HG02970 (cell line): ENCODE measurements at regions not wholly inside any gene's neighbourhood (a gene's known extent, or its start where the extent isn't known, plus 50 kb on each side); places are given as distances from the start of the nearest gene placed in this dataset.

Source experiments
- ATAC-seq: cut with Tn5 transposase; IDR thresholded peaks from one replicate; pipeline ENCODE4 v1.9.1; 2021; ENCODE audit warnings: mild to moderate bottlenecking, moderate library complexity, moderate number of reproducible peaks; ENCODE audit not compliant: unreplicated experiment, low FRiP score

DNA sequence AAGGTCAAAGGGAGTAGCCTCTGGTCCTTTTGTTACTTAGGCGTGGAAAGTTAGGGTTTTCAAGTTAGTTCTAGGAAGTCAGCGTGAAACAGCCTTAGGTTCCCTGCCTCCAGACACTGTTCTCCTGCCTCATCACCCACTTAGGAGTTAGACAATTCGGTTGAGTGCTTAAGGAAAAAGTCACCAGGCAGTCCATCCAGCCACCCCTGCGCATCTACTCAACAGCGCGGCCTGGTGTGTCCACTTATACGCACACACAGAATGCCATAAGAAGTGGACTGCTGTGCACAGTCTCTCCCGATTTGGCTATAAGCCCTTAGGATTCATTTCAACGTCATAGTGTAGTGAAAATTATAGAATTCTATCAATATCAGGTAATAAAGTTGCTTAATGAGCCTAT is 470.8 kb upstream of the TNP1 start:
- no peak for ATAC-seq

DNA sequence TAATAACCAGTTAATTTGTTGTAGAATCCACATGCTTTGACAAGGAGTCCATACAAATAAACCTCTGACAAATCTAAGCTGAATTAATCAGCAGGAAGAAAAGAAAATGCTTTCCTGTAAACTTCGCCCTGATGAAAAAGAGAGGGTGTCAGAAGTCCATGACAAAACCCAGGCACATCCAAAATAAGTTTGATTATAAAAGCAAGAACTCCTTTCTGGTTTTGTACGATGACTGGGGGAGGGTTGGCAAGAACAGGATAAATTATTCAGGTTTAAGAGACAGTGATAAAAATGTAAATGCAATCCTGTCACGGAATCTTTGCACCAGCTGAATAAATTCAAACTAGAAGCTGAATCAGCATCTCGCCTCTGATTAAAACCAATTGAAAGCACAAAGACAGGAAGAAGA is 469.2 kb upstream of the TNP1 start:
- ATAC-seq: no peak

DNA sequence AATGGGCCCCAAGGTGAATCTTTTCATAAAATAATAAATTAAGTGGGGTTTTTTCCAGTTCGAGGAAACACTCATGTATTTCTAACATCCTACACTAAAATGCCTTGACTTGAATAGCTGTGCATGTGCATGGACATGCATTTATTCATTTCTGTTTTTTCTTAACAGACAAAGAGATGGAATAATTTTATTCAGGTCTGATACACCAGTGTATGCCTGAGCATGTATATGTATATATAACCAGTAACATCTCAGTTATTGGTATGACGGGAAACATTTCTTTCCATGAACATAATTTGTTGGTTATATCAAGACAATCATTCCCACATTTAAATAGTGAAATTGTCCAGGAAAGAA is 468.7 kb upstream of the TNP1 start:
- ATAC-seq: no peak

DNA sequence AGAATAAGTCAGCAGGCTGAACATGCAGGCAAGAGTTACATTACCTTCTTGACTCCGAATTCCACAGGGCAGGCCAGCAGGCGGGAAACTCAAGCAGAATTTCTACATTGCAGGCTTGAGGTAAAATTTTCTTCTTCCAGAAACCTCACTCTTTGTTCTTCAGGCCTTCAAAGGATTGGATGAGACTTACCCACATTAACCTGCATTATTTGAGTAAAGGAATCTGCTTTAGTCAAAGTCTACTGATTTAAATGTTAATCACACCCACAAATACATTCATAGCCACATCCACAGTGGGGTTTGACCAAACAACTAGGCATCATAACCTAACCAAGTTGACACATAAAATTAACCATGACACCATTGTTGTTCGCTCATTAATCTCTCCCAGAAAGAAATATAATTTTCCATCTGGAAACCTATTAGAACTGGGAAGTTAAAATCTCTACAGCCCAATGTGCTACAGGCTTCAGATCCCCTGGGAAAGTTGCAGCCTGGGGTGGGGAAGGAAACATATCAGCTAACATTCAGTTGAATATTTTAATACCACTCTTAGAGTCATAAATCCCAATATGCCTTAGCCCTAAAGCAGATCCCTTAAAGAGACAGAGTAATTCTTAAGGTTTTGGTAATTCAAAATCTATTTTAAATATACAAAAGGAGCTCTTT is 468.2 kb upstream of the TNP1 start:
- no peak for ATAC-seq

DNA sequence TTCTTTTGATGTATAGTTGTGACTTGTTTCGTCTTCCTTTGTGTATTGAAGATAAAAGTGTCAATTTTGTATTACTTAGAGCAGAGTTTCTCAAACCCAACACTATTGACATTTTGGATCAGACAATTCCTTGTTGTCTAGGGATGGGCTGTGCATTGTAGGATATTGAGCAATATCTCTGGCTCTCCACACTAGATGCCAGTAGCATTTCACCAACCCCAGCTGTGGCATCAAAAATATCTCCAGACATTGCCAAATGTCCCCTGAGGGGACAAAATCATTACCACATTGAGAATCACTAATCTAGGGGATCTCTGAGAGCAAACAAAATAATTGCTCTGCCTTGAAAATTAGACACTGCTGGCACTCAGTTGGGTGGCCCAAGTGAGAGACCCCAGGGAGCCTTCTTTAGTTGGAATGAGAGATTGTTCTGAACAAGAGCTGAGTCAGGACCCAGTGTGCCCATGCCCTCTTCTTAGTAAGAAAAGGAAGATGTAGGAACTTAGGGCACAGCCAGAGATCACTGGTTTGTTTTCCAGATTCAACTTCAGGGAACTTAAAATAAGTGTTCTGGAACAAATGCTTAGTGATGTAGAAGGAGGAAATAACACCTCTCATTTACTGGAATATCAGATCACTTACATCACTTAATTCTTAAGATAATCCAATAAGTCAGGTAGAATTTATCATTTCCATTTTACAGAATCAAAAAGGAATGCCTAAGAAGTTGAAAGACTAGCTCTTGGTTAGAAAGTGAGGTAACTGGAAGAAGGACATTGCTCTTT is 466.6 kb upstream of the TNP1 start:
- no peak for ATAC-seq

DNA sequence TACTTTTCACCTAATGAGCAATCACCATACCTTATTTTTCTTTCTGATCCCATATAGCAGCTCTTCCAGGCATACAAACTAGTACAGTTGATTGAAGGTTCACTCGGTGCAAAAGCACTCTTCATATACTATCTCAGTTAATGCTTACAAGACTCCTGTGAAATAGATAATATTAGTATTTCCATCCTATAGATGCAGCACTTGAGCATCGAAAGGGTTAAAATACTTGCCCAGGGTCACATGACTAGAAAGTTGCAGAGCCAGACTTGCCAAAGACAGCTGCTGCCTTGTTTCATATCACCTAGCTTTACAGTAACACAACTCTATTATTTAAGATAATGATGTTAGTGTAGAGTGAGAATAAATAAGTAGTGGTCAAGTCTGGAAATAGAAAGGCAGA is 466.0 kb upstream of the TNP1 start:
- ATAC-seq: no peak

DNA sequence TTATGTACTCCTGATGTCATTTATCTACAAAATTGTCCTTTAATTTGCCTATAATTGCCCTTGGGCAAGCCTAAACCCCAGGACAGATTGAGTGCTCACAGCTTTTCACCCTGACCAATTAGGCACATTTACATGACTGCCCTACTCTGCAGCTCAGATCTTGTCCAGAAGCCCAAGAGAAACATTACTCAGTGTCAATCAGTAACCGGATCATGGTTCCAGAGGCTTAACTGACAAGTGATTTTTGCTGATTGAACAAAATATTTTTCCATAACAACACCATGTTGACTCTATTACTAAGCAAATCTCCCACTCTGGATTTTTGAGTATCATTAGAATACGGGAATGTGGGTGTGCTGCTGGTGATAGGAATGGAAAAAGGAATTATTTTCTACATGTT is 465.4 kb upstream of the TNP1 start:
- no peak for ATAC-seq

DNA sequence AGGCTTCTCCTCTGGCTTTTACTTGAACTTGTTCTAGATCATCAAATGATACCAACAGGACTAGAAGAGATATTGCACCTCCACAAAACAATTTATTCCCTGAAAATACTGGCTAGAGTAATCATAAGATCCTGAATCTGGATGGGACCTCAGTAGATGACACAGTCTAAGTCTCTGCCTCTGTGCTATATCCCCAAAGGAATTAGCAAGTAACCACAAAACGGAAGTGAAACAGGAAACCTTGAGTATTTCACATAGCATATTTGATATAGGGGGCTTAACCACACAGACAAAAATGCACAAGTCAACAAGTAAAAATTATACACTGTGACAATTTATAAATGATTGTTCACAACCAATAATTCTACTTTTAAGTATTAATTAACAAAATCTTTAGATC is 456.9 kb upstream of the TNP1 start:
- ATAC-seq: no peak

DNA sequence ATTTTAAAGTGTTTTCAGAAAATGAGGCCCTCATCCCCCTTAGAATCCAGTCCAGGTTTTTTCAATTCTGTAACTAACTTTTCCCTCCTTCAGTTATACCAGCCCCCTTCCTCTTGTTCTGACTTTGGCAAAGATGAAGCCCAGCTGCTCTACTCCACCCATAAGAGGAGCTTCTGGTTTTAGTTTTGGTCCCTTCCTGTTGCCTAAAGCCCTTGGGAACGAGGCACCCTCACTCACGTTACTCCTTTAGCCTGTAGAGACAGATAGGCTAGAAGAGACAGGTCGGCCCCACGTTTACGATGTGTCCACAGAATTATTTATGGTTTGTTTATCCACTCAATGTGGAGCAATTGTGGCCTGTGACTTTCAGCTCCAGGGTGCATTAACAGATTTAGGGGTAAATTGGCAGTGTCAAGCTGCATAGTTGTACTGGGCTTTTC is 454.2 kb upstream of the TNP1 start:
- ATAC-seq: no peak

DNA sequence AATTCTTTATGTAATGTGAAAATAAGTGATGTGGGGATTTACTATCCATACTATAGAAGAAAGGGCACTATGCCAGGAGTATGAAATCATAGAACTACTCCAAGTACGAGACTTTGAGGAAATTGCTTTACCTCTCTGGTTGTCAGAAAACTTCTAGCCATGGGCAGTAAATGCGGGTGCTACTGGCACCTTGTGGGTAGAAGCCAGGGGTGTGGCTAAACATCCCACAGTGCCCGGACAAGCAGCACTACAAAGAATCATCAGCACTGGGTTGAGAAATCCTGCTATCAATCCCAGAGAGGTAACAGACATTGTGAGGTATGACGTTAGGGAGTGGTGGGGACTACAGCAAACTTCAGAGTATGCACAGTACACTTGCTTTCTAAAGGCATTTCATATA is 453.5 kb upstream of the TNP1 start:
- ATAC-seq: no peak

DNA sequence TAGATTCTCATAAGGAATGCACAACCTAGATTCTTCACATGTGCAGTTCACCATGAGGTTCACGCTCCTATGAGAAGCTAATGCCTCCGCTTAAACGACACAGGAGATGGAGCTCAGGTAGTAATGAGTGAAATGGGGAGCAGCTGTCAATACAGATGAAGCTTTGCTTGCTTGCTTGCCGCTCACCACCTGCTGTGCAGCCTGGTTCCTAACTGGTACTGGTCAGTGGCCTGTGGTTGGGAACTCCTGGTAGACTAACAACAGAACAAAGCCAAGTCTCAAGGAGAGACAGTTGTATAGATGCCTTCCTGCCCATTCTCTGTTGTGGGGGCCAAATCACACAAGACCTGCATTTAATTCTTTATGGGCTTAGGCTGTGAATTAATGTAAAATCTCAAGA is 449.2 kb upstream of the TNP1 start:
- no peak for ATAC-seq

DNA sequence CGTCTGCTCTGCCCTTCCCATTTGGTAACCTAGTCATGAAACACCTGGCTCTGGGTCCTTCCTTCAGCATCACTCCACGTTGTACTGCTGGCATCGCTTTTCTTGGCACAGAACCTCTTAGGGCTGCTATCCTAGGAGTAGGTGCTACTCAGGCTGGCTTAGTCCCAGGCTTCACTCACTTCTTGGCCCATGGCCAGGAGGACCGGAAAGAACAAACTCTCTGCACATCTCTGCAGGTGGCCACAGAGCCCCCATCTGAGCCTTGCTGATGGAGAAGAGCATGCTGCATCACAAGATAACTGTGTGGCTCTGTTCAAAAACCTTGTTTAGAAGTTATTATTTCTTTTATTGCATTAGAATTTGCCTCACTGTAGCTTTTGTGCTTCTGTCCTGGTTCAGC is 447.2 kb upstream of the TNP1 start:
- ATAC-seq: no peak

DNA sequence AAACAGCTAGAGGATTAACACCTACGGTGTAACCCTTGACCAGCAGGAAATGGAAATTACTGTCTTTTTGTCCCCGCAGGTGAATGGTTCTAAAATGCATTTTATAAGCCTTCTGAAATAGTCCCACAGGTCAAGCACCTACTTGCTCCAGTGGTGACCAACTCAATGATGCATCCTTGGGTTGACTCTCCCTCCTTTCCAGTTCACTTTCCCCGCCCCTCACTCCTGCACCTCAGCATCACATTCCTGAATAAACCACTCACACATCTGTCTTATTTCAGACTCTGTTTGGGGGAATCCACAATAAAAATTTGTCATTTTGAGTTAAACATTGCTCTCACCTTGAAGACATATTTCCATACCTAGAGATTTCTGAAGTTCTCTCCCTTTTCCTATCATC is 446.0 kb upstream of the TNP1 start:
- ATAC-seq: no peak

DNA sequence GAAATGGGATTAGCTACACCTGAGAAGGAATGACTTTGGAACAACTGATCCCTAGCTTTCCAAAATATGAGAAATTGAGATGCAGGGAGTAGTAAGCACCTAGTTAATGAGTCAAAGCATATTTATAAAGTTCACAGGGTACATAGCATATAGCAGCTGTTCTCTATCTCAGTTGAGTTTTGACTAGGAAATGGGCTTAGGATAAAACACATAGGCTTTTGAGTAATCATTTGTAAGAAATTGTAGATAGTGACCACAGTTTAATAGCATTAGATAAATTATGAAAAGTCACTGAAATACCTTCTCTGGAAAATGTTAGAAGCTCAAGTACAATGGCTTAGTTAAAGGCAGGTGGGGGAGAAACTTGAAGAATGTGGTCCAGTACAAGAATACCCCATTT is 444.7 kb upstream of the TNP1 start:
- no peak for ATAC-seq

DNA sequence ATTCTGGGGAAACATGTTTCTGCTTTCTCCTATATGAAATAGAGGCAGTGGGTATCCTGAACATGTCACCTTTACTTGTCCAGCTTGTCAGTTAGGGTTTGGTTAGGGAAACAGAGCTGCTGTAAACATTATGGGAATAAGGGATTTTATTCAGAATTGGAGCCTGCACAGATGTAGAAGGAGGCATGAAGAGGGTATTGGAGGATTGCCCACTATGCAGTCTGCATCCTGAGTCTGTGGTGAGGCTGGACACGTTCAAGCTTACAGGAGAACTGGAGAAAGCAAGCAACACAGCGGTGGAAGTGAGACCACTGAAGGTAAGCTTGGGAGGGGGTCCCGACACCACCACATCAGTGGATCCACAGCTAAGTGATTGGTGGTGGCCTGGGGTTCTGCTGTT is 443.0 kb upstream of the TNP1 start:
- no peak for ATAC-seq

DNA sequence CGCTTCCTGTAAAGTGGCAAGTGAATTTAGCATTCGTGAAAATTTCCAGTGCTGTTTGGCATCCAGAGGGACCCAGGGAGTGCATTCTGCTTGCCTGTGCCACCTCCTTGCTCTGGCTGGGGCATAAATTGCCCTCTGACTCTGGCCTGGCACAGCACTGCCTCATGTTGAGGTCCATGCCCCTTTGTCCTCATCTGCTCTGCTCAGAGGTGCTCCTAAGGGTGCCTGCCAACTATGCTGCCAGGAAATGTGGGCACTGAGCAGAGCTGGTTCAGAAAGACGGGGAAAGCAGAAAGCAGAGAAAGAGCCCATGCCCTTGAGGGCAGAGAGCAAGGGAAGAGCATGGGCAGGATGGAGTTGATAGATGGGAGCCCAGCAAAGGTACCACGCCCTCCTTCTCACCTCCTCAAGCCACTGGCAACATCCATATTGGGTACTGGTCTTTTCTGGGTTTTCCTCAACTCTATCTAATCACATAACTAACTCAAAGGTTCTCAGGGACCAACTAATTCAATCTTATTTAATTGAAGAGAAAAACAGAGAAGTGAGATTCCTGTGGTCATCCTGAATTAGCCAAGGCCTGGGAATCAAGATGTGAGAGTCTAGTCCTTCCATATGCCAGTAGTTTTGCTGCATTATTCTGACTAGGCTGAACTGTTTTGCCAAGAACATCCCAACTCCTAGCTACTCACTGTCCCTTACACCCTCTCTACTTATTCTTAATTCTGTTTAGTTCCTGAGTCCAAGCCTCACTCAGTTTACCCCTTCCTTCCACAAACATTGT is 441.5 kb upstream of the TNP1 start:
- ATAC-seq: no peak

DNA sequence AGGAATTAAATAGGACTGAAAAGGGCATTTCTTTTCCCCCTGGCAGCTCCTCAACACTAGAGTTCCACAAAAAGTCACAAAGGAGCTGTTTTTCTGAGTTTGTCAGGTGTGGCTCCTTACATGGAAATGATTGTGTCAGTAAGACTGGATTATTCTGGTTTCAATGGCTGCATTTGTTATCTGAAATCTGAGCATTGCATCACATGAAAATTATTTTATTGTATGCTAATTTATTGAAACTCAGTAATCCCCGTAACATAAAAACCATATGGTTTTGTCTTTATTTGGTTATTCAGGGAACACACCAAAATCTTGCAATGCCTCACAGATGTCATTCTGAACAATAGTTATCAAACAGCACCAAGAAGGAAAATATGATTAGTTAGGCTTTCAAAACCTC is 439.7 kb upstream of the TNP1 start:
- no peak for ATAC-seq

DNA sequence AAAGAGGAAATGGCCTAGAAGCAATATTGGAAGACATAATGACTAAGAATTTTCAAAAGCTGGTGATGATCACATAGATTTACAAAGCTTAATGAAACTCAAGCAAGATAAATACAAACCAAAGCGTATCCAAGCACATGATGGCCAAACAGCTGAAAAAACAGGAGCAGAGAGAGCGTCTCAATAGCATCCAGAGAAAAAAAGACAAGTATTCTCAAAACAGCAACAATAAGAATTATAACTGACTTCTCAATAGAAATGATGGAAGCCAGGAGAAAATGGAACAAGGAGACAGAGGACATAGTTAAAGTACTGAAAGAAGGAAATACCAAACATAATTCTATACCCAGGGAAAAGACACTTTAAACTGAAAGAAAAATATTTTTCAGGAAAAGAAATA is 437.2 kb upstream of the TNP1 start:
- no peak for ATAC-seq

DNA sequence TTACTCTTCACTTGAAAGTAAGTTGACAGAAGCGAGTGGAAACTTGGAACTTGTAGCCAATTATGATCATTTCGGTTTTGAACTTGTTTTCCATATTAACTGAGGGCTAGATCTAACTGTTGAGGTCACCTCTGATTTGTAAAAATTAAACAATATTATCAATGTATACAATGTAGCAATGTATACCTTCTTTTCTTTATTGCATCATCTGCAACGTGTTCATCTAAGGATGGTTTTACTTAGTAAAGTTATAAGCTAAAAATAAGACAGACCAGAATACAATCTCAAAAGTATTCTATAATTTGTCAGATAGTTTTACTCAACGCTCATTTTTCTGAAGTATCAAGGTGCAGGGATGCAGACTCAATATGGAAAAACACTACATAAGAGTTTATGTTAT is 435.0 kb upstream of the TNP1 start:
- no peak for ATAC-seq

DNA sequence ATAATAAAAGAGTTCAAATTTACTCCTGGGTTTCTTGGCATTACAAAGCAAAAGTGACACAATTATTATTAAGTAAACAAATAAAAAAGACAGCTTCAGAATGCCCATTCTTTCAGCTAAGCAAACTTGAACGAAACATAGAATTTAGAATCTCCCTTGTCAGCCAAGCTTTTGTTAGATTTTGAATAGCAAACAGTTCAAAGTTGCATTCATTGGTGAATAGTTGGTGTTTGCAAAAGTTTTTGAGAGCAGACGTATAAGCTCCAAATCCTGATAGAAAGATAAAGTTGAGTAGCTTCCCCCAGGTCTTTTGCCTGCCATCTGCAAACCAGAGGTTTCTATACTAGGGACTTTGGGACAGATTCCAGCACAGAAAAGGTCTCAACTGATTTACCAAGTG is 434.3 kb upstream of the TNP1 start:
- ATAC-seq: no peak

DNA sequence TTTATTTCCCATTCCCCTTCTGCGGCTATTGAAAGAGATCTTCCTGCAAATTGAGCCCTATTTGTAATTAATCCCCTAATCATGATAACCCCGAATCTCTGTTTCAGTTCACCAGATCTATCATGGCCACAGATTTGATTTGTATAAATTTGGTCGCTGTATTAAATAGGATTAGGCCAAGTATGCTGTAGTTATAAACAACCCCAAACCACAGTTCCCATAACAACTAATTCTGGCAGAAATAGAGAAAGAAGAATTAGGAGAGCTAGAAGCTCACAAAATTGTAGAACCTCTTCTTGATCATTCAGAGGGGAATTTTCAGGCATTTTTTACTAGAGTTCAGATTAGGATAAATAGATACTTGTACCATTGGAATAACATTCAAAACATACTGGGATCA is 433.7 kb upstream of the TNP1 start:
- no peak for ATAC-seq

DNA sequence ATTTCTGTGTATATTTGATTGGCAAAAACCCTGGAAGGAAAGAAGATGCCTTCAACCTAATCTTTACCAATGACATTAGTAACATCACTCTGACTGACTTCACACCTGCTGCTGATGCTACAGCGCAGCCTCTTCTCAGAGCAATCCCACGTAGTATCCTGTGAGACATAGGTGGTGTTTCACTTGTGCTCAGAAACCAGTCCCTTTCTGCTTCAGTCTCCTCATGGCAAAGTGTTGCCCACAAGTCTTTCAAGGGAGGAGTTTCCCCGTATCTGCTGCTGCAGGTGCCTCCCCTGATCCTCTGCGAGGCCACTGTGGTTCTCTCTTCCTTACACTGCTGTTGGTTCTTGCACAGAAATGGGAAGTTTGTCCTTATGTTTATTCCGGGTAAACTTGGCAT is 433.2 kb upstream of the TNP1 start:
- ATAC-seq: no peak
